ENCODE measurements at regions not wholly inside any gene's neighbourhood (a gene's known extent, or its start where the extent isn't known, plus 50 kb on each side); places are given as distances from the start of the nearest gene placed in this dataset.
A peak's percentile ranks its signal among the peaks of the same experiment; 100 is the strongest.

DNA sequence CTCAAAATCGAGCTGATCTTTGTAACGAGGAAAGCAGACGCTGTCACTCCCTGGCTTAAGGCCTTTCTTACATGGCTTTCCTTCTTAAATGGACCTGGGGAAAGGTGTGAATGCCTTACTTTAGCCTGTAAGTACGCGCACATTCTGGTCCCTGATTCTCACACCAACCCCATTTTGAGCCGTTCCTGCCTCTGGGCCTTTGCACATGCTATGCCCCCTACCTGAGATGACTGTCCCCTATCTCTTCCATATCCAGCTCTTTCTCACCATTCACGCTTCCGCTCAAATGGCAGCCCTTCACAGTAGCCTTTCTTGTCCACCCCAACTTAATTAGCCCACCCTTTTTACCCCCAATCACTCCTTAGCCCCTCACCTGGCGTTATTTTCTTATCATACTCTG, 496.7 kb downstream of the SHQ1 start:
- H3K27ac ChIP-seq (replicated peaks): no peak overlapping the region
- H3K27me3 ChIP-seq (ENCODE audit: low read depth): no peaks in the 10 kb centered on the region
- H3K36me3 ChIP-seq: no peaks in the 10 kb centered on the region
- peaks cover 8% of the 10 kb centered on the region for H3K4me1 ChIP-seq
- intact Hi-C loops (cut with micrococcal nuclease): no loop called here
- no peak for TF ChIP-seq CTCF (IDR thresholded peaks at IDR 0.05; ENCODE audit: borderline replicate concordance)
- DNase-seq: no peak
- no peak overlapping the region for H3K4me3 ChIP-seq
- no peaks in the 10 kb centered on the region for H3K9me3 ChIP-seq (replicated peaks)

- Histone ChIP-seq H3K9me3 (replicated peaks) (no peaks in the 10 kb centered on the region), H3K27ac (replicated peaks) (no peak overlapping the region), H3K4me3 (no peak overlapping the region), H3K27me3 (ENCODE audit: low read depth) (no peaks in the 10 kb centered on the region), H3K36me3 (no peaks in the 10 kb centered on the region), H3K4me1 (peaks cover 14% of the 10 kb centered on the region)
- no peak for TF ChIP-seq CTCF (IDR thresholded peaks at IDR 0.05; ENCODE audit: borderline replicate concordance)
- DNase-seq: no peak
- intact Hi-C loops (cut with micrococcal nuclease): no loop called here
Measured at GRCh38 chr3:72350761-72351505, 497.3 kb downstream of the SHQ1 start.

- no peak for DNase-seq
- Histone ChIP-seq H3K36me3 (no peaks in the 10 kb centered on the region), H3K4me3 (no peak overlapping the region), H3K9me3 (replicated peaks) (no peaks in the 10 kb centered on the region), H3K27ac (replicated peaks) (no peak overlapping the region), H3K27me3 (ENCODE audit: low read depth) (no peaks in the 10 kb centered on the region), H3K4me1 (peaks cover 21% of the 10 kb centered on the region)
- no peak for TF ChIP-seq CTCF (IDR thresholded peaks at IDR 0.05; ENCODE audit: borderline replicate concordance)
- intact Hi-C loops (cut with micrococcal nuclease): no loop called here
Measured at GRCh38 chr3:72348357-72348756, 499.9 kb downstream of the SHQ1 start.

GRCh38 chr3:72347819-72348319, 500.4 kb downstream of the SHQ1 start:
- Histone ChIP-seq H3K27me3 (ENCODE audit: low read depth) (no peaks in the 10 kb centered on the region), H3K4me1 (peaks cover 21% of the 10 kb centered on the region), H3K4me3 (no peak overlapping the region), H3K27ac (replicated peaks) (no peak overlapping the region), H3K36me3 (no peaks in the 10 kb centered on the region), H3K9me3 (replicated peaks) (no peaks in the 10 kb centered on the region)
- peak; percentile 51 for DNase-seq
- TF ChIP-seq CTCF (IDR thresholded peaks at IDR 0.05; ENCODE audit: borderline replicate concordance): peak; percentile 22
- intact Hi-C loops (cut with micrococcal nuclease): no loop called here

- Histone ChIP-seq H3K4me3 (no peak overlapping the region), H3K9me3 (replicated peaks) (no peaks in the 10 kb centered on the region), H3K27ac (replicated peaks) (peak overlapping the region; percentile 54), H3K36me3 (no peaks in the 10 kb centered on the region), H3K4me1 (peaks cover 21% of the 10 kb centered on the region), H3K27me3 (ENCODE audit: low read depth) (no peaks in the 10 kb centered on the region)
- intact Hi-C loops (cut with micrococcal nuclease): no loop called here
- DNase-seq: no peak
- TF ChIP-seq CTCF (IDR thresholded peaks at IDR 0.05; ENCODE audit: borderline replicate concordance): no peak
Measured at GRCh38 chr3:72346526-72346926, 501.7 kb downstream of the SHQ1 start.
